Erythroblast (primary cell): ENCODE measurements at regions not wholly inside any gene's neighbourhood (a gene's known extent, or its start where the extent isn't known, plus 50 kb on each side); places are given as distances from the start of the nearest gene placed in this dataset.

Experiments
- DNase-seq, 2 experiments: peaks; one replicate each; lab custom pipeline; 2025; lab: John Stamatoyannopoulos, UW
- GATA1 ChIP-seq: IDR thresholded peaks from 2 replicates; pipeline ENCODE4 v1.6.1; 2011; ENCODE audit warnings: low read depth, mild to moderate bottlenecking, control low read depth, low read length, moderate library complexity
- POLR2A ChIP-seq: IDR thresholded peaks from 2 replicates; pipeline ENCODE4 v1.6.1; 2011; ENCODE audit warnings: mild to moderate bottlenecking, low read length

DNA sequence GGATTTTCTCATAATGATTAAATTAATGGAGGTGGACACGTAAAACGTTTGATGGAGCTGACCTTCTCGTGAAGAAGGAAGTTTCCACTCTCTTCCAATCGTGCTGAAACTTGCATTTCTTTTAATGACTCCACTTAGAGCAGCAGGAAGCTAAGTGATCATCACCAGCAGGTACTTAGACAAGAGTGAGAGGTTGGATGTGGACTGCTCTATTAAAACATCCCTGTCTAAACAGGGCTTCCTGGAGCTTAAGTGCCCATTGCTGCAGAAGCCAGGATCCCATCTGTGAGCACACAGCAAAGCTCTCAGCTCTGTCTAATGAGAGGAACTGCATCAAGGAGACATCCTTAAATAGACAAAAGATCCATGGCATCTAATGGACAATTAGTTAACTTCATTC, 1539.5 kb upstream of the CELF4 start:
- TF ChIP-seq GATA1: no peak
- no peak for TF ChIP-seq POLR2A
- no peak for DNase-seq

DNA sequence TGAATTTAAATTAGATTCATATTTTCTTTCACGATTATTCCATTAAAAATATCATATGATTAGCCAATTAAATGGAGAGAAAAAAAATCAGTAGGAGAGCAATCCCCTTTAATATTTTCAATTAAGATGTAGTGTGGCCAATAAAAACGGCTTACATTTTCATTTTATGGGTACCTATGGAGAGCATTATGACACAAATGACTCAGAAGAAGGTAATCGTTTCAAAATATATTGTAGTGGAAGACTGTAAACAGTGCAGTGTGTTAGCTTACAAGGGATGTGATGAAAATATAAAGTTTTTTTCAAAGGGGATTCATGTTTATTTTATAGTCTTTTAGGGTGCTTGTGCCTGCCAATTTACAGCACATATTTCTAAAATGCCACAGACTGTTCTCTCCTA, 1507.4 kb upstream of the CELF4 start:
- DNase-seq: no peak
- TF ChIP-seq POLR2A: no peak
- TF ChIP-seq GATA1: no peak

DNA sequence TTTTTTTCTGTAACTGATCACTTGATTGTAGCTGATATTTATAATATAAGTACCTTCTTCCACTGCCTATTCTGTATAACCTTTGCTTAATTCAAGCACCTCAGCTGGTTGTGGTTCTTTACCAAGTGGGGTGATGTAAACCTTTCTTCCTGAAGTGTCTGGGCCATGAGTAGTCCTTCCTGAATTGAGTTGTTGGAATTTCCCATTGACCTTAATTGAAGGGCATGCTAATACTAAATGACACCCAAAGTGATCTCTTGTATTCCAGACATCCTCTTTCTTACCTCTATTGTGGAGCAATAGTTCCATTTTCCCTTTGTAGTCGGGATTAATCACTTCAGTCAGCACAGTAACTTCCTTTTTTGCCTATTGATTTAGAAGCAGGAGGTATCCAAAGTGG, 1496.8 kb upstream of the CELF4 start:
- no peak for TF ChIP-seq POLR2A
- no peak for TF ChIP-seq GATA1
- DNase-seq: no peak

DNA sequence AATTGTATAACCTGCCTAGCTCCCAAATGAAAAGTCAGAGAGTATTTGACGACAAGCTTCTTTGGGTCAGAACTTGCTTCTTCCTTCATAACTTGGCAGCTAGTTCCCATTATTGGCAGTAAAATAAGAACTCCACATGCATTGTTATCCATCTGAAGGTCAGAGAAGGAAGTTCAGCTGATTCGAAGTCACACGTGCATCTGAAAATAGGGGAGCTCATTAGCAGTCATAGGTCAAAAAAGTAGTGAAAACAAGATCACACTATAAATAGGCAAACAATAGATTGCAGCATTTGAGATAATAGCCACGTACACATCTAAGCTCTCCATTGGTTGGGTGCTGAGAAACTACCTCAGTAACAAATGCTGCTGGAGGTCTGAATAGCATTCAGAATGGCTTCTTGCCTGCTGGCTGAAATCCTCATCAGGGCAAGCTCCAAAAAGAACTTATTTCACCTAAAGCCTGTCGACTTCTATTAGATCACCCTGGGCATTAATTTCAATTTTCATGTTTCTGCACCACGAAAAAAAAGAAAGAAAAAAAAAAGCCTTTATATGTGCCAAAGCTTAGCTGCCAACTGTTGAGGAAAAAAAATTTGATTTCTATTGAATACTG, 1492.9 kb upstream of the CELF4 start:
- no peak for TF ChIP-seq GATA1
- TF ChIP-seq POLR2A: no peak
- no peak for DNase-seq

DNA sequence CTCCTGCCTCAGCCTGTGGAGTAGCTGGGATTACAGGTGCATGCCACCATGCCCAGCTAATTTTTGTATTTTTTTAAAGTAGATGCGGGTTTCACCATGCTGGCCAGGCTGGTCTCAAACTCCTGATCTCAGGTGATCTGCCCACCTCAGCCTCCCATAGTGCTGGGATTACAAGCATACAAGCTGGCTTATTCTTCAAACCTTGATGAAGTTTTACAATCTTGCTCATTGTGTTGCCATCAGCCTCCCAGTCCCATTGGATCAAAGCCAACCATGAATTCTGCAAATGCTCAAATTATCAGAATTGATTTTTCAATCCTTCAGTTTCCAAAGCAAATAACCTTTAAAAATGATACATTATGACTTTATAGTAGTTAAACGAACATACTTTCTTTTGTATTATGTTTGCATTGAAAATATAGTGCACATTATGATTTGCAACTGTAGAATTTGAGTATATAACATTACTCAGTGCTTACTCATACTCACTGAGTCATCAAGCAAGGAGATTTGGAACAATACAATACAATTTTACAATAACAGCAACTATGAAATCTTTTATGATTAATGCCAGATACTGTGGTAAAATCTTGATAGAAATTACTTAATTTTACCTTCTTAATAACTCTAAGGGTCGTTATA, 1491.9 kb upstream of the CELF4 start:
- no peak for DNase-seq
- no peak for TF ChIP-seq POLR2A
- no peak for TF ChIP-seq GATA1

DNA sequence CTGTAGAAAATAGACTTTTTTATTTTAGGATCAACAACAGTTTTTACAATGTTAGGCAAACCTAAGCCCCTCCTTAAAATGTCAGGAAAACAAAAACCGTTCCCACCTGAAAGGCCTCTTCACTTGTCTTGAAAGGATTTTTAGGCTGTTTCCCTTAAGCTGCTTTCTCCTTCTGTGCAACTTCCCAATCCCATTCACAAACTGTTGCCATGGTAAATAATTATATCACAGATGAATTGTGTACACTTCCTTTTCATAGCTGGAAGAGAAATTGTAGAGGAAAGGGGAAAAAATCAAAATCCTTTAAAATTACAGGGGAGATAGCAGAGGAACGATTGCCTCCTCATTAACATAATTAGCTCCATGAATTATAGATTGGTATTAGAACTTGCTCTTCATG, 1488.0 kb upstream of the CELF4 start:
- DNase-seq: no peak
- TF ChIP-seq GATA1: no peak

DNA sequence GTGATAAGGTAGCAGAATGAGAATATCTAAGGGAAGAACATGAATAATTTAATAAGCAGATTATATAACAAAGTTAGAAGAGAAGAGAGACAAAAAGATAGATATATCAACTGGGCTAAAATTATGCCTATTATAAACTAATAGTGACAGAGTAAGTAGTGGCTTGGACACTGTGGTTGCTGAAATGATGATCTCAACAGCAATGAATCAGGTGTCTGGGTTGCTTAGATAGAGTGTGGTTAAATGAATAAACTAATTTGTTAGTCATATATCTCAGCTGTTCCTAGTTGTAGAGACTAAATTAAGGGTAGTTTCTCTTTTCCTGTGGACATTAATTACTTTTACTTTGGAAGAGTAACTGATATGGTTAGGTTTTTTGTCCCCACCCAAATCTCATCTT, 1485.4 kb upstream of the CELF4 start:
- DNase-seq: no peak
- TF ChIP-seq GATA1 (no peak), POLR2A (no peak)

DNA sequence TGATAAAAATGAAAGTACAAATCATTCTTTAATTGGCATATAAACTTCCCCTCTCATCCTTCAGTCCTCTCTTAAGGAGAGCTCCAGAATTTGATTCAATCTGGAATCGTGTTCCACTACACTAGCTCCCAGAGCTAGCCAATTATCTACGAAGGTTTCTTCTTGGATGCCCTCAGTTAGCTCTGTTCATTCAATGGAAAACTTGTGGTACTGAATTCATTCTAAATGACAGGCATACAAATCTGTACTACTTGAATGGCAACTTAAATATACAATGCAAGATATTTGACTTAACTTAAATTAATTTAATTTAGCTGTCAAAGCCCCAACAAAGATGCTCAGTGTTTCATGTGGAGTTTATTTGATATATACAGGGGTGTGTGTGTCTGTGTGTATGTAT, 1474.2 kb upstream of the CELF4 start:
- TF ChIP-seq GATA1 (no peak), POLR2A (no peak)
- no peak for DNase-seq

DNA sequence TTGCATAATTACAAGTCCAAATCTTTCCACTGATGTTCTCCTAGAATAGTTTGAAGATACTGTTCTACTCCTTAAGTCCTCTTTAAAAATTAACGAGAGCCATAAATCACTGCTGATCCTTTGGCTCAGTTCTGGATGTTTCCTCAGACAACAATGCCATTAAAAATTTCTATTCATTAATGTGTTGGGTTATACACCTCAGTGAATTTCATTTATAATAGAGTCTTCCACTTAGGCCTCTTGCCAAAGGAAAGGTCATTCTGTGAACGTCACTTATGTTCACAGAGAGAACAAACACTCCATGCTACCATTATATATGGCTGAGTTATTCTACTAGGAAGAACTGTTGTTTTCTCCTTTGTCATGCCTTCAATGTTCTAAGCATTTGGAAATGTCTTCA, 1472.3 kb upstream of the CELF4 start:
- no peak for DNase-seq
- TF ChIP-seq POLR2A (no peak), GATA1 (no peak)

DNA sequence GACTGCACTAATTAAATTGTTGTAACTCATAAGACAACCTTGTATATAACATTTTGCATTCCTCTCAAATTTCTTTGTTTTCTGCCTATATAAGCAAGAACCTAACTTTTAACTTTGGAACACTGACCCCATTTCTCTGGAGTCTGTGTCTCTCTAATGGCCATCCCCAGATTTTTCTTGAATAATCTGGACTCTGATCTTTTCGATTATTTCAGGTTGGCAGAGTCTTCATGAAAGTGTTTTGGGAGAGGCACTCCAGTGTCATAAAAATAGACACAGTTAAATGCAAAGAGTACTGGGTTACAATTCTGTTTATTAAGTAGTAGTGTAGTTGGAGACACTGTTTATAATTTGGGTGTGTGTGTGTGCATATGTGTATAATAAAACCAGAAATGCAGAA, 1467.7 kb upstream of the CELF4 start:
- TF ChIP-seq POLR2A: no peak
- no peak for TF ChIP-seq GATA1
- DNase-seq: no peak

DNA sequence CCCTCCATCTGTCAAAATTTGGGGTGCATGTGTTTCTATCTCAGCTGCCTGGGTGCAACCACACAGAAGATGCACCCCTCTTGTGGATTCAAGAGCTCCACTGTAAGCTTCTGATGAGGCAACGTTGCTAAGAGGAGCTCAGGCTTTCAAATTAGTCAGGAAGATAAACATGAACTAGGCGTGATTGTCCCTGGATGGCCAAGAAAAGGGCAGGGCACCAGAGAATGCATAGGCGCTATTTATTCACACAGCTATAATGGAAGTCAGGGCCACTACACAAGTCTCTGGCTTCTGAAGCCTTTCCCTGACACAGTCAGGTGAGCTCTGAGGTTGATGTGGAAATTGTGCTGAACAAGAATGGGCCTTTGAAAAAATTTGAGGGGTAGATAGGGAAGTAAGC, 1466.0 kb upstream of the CELF4 start:
- DNase-seq: no peak
- no peak for TF ChIP-seq POLR2A
- no peak for TF ChIP-seq GATA1

DNA sequence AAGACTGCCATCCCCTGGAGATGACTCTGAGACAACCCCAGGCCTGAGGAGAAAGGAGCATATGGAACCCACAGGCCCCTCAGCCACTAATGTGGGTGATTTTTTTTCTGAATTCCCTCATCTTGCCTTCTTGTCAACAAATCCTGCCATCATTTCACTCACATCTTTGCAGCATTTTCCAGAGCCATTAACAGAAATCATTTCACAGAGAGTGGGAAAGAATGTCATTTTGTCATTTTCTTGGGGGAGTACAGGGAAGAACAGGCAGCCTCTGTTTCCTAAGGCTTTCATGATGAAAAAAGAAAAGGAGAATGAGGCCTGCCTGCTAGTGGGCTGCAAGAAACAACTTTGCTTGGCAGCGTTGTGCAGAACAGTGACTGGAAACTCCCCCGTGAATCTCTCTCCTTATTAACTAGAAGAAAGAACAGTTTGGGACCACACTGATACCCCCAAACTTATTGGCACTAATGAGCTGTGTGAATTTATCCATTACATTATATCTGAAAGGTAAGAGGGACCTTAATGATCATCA, 1464.6 kb upstream of the CELF4 start:
- DNase-seq: no peak
- TF ChIP-seq GATA1 (no peak), POLR2A (no peak)

DNA sequence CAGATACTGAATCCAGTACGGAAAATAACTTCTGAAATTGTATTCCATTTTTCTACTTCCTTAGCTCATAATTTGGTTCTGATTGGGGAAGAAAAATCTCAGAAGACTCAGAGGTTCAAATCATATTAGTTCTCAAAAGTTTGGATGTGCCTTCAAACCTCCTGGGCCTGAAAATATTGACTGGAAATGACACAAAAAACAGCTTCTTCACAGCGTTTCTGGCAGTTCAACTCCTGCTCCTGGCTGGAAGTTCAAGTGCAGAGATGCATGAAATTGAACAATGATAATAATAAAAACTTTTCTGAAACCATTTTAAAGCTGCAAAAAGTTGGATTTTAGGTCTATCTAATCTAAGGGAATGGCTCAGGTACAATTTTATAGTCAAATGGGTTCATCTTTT, 1459.9 kb upstream of the CELF4 start:
- no peak for DNase-seq
- TF ChIP-seq POLR2A (no peak), GATA1 (no peak)

DNA sequence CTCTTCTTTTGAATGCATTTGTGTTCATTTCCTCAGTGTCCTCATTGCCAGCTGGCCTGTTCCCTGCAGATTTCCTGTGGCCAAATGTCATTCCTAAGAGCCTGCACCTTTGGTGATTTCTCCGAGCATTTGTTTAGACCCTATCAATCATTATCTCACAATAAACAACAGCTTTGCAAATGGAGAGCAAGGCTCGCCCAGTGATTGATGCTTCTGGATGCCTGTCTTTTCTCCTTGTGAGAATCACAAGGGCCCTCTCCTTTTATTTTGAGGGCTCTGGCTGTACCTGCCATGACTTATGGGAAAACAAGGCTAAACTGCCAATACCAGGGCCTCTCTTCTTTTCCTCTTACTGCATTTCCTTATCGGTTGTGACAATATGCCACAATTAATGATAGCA, 1454.4 kb upstream of the CELF4 start:
- TF ChIP-seq GATA1: no peak
- no peak for TF ChIP-seq POLR2A
- no peak for DNase-seq

DNA sequence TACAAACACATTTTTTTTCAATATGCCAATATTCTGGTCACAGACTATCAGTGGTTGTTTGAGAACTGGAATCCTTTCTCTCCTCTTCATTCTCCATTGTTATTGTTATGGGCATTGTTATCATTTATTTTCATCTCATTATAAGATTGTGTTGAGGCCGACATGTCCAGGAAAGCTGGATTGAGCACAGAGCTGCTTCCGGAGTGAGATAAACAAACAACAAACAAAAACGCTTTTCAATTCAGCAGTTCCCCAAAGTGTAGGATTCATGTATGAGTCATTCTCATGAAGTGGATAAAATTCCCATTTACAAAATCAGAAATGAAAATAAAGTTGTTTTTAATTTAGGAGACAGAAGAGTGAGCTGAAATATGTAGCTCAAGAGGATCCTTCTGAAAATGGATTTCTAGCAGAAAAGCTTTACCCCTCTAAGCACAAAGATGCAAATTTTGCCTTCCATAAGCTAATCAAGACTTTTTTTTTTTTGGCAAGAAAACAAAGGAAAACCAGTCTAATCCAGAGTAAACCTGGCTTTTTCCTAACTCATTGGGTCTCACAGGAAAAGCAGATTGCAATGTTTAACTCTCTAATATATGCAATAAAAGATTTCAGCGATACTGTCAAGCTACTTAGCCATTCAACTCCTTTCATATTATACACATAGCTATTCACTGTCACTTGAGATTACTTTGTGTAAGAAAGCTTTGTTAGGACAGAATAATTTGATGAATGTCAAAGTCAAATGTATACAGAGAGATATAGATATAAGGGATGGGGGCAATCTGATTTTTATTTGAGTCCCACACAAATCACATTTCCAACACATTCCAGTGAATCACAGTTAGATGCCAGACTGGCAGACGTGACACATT, 1441.7 kb upstream of the CELF4 start:
- DNase-seq: no peak
- TF ChIP-seq GATA1 (no peak), POLR2A (no peak)
